Activated CD4-positive, alpha-beta T cell treated with anti-CD3 and anti-CD28 coated beads, Interleukin-2, Interleukin-6, amounts not matched to agents 100 ng/mL and 50 ng/mL, durations not matched to agents 16 hours and 8 hours (primary cell): ENCODE measurements at regions not wholly inside any gene's neighbourhood (a gene's known extent, or its start where the extent isn't known, plus 50 kb on each side); places are given as distances from the start of the nearest gene placed in this dataset.
"Not testable (repeated sequence)": the region's sequence is repeated elsewhere in the genome, so short reads cannot be mapped to it uniquely, and the experiment has no call there.

Experiments
- DNase-seq: peaks from one replicate; pipeline ENCODE4 v3.0.0-alpha.2; 2020

- DNase-seq = no peak
These were observed 746.9 kb downstream of the SLC4A3 start for GRCh38 chr2:220374282-220374681.

GRCh38 chr2:220377482-220378155 lies 750.2 kb downstream of the SLC4A3 start:
- DNase-seq = no peak

GRCh38 chr2:220387758-220388157 lies 760.3 kb downstream of the SLC4A3 start:
- DNase-seq = not testable (repeated sequence)

GRCh38 chr2:220393711-220394110 lies 766.3 kb downstream of the SLC4A3 start:
- DNase-seq = no peak

GRCh38 chr2:220394433-220394832 lies 767.0 kb downstream of the SLC4A3 start:
- no peak for DNase-seq

- no peak for DNase-seq
These were observed 768.9 kb downstream of the SLC4A3 start for GRCh38 chr2:220396287-220396686.

GRCh38 chr2:220410296-220410695 lies 782.9 kb downstream of the SLC4A3 start:
- no peak for DNase-seq

GRCh38 chr2:220417503-220417902 lies 790.1 kb downstream of the SLC4A3 start:
- DNase-seq = no peak

- DNase-seq = no peak
These were observed 792.2 kb downstream of the SLC4A3 start for GRCh38 chr2:220419647-220420046.

- no peak for DNase-seq
These were observed 793.4 kb downstream of the SLC4A3 start for GRCh38 chr2:220420820-220421219.

GRCh38 chr2:220422676-220423075 lies 795.2 kb downstream of the SLC4A3 start:
- no peak for DNase-seq

GRCh38 chr2:220424561-220424960 lies 797.1 kb downstream of the SLC4A3 start:
- DNase-seq = no peak

- no peak for DNase-seq
These were observed 805.2 kb downstream of the SLC4A3 start for GRCh38 chr2:220432645-220433044.

GRCh38 chr2:220433131-220433530 lies 805.7 kb downstream of the SLC4A3 start:
- no peak for DNase-seq

- no peak for DNase-seq
These were observed 807.0 kb downstream of the SLC4A3 start for GRCh38 chr2:220434385-220434784.

- DNase-seq = no peak
These were observed 810.5 kb downstream of the SLC4A3 start for GRCh38 chr2:220437938-220438337.

GRCh38 chr2:220440731-220441130 lies 813.3 kb downstream of the SLC4A3 start:
- DNase-seq = no peak

- DNase-seq = no peak
These were observed 814.0 kb downstream of the SLC4A3 start for GRCh38 chr2:220441404-220441803.

GRCh38 chr2:220442012-220442411 lies 814.6 kb downstream of the SLC4A3 start:
- DNase-seq = no peak

GRCh38 chr2:220445429-220446105 lies 818.1 kb downstream of the SLC4A3 start:
- no peak for DNase-seq

- DNase-seq = no peak
These were observed 818.8 kb downstream of the SLC4A3 start for GRCh38 chr2:220446106-220446712.

- no peak for DNase-seq
These were observed 823.4 kb downstream of the SLC4A3 start for GRCh38 chr2:220450846-220451245.

GRCh38 chr2:220451438-220451837 lies 824.0 kb downstream of the SLC4A3 start:
- DNase-seq = no peak

- no peak for DNase-seq
These were observed 825.1 kb downstream of the SLC4A3 start for GRCh38 chr2:220452561-220452960.
